LNCAP (cell line): ENCODE measurements at regions not wholly inside any gene's neighbourhood (a gene's known extent, or its start where the extent isn't known, plus 50 kb on each side); places are given as distances from the start of the nearest gene placed in this dataset.

Experiments
- CTCF ChIP-seq: fragments of 450-650 bp; IDR thresholded peaks from 2 replicates; pipeline ENCODE4 v1.5.1; 2017; ENCODE audit warnings: mild to moderate bottlenecking

GRCh38 chr1:34270181-34270580 is 93.5 kb downstream of the C1orf94 start:
- no peak for TF ChIP-seq CTCF

- TF ChIP-seq CTCF, result no peak
These were observed 95.4 kb downstream of the C1orf94 start for GRCh38 chr1:34272152-34272551.

- no peak for TF ChIP-seq CTCF
These were observed 98.4 kb downstream of the C1orf94 start for GRCh38 chr1:34275150-34275549.

GRCh38 chr1:34276606-34277005 is 99.9 kb downstream of the C1orf94 start:
- no peak for TF ChIP-seq CTCF

- TF ChIP-seq CTCF, result no peak
These were observed 100.4 kb downstream of the C1orf94 start for GRCh38 chr1:34277150-34277549.

GRCh38 chr1:34278211-34278610 is 101.5 kb downstream of the C1orf94 start:
- TF ChIP-seq CTCF, result no peak

- no peak for TF ChIP-seq CTCF
These were observed 103.3 kb downstream of the C1orf94 start for GRCh38 chr1:34279971-34280370.

GRCh38 chr1:34280509-34280908 is 103.8 kb downstream of the C1orf94 start:
- no peak for TF ChIP-seq CTCF
